ENCODE measurements at regions not wholly inside any gene's neighbourhood (a gene's known extent, or its start where the extent isn't known, plus 50 kb on each side); places are given as distances from the start of the nearest gene placed in this dataset.
"Not testable (repeated sequence)": the region's sequence is repeated elsewhere in the genome, so short reads cannot be mapped to it uniquely, and the experiment has no call there.

- not testable (repeated sequence) for H3K4me1 Mint-ChIP-seq, H3K36me3 Mint-ChIP-seq, H3K27ac Mint-ChIP-seq
Measured at GRCh38 chr9:63450836-63451235, 1834.2 kb downstream of the FOXD4L5 start.

DNA sequence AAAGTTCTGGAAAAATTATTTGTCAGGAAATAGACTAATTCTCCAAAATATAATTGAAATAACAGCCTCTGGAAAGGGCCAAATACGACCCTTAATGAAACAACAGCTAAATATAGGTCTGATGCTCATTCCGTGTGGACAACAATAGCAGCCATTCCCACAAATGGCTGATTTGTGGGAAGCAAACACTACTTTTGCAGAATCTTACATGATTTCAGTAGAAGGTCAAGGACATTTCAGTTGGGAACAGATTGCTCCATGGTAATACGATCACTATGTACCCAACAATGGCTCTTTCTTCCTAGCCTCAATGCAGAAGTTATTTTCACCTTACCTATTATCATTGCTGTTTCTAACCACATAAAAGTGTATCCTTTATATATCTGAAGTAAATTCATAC is 1859.9 kb downstream of the FOXD4L5 start:
- H3K4me3 Mint-ChIP-seq, H3K36me3 Mint-ChIP-seq, H3K4me1 Mint-ChIP-seq, H3K9me3 Mint-ChIP-seq, H3K27me3 Mint-ChIP-seq, H3K27ac Mint-ChIP-seq: not testable (repeated sequence)

More at GRCh38 chr9:63450836-63451235, 1834.2 kb downstream of the FOXD4L5 start:
- H3K9me3 Mint-ChIP-seq, H3K27me3 Mint-ChIP-seq, H3K4me3 Mint-ChIP-seq: not testable (repeated sequence)

DNA sequence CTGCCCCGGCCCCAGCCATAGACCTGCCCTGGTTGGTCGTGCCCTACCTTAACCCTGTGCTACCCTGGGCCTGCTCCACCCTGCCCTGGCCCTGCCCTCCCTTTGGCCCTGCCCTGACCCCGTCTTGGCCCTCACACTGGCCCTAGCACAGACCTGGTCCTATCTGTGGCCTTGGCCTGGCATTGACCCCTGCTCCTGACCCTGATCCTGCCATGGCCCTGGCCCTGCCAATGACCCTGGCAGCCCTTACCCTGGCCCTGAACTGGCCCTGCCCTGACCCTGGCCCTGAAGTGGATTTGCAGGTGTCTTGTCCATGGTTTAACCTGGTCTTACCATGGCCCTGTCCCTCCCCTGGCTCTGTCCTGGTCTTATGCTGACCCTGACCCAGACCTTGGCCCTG is 1894.1 kb downstream of the FOXD4L5 start:
- H3K4me1 Mint-ChIP-seq, H3K4me3 Mint-ChIP-seq, H3K36me3 Mint-ChIP-seq, H3K27ac Mint-ChIP-seq, H3K27me3 Mint-ChIP-seq, H3K9me3 Mint-ChIP-seq: not testable (repeated sequence)

DNA sequence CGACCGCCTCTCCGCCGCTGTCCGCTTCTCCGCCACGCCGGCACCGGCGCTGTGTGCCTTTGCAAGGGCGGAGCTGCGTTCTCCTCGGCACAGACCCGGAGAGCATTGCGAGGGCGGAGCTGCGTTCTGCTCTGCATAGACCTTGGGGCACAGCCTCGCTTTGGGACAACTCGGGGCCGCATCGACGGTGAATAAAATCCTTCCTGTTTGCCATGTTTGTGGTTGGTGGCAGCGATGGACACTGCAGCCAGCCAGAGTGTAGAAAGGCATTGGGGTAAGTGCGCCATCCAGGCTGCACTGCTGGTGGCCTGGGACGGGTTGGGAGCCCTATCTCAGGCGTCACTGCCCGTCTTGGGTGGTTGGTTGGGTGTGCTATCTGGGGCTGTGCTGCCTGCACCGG is 1899.5 kb downstream of the FOXD4L5 start:
- H3K27ac Mint-ChIP-seq, H3K27me3 Mint-ChIP-seq, H3K36me3 Mint-ChIP-seq, H3K4me1 Mint-ChIP-seq, H3K9me3 Mint-ChIP-seq, H3K4me3 Mint-ChIP-seq: not testable (repeated sequence)

DNA sequence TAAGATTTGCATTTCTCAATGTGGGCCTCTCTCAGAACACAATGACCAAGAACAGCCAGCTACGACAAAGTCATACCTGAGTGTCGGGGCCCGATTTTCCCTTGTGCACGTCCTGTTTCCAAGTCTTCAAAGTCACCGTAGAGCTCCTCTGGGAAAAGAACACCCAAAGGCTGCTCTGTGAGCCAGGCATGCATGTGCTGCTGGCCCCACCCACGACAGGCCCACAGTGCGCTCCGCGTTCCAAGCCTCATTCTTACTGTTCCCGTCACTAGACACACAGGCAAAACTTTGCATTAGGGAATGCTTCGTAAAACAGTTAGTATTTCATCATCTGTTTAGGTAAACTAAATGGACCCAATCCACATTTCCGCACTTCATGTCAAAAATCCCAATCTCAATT is 1905.1 kb downstream of the FOXD4L5 start:
- not testable (repeated sequence) for H3K4me1 Mint-ChIP-seq, H3K4me3 Mint-ChIP-seq, H3K9me3 Mint-ChIP-seq, H3K36me3 Mint-ChIP-seq, H3K27me3 Mint-ChIP-seq, H3K27ac Mint-ChIP-seq

GRCh38 chr9:63354219-63354618 is 1930.8 kb downstream of the FOXD4L5 start:
- H3K36me3 Mint-ChIP-seq, H3K4me1 Mint-ChIP-seq, H3K27ac Mint-ChIP-seq, H3K27me3 Mint-ChIP-seq, H3K9me3 Mint-ChIP-seq: not testable (repeated sequence)
- H3K4me3 Mint-ChIP-seq: peak overlapping the region; percentile 39

- not testable (repeated sequence) for H3K27ac Mint-ChIP-seq, H3K4me3 Mint-ChIP-seq, H3K27me3 Mint-ChIP-seq, H3K36me3 Mint-ChIP-seq, H3K4me1 Mint-ChIP-seq, H3K9me3 Mint-ChIP-seq
Measured at GRCh38 chr9:63347347-63347746, 1937.7 kb downstream of the FOXD4L5 start.

DNA sequence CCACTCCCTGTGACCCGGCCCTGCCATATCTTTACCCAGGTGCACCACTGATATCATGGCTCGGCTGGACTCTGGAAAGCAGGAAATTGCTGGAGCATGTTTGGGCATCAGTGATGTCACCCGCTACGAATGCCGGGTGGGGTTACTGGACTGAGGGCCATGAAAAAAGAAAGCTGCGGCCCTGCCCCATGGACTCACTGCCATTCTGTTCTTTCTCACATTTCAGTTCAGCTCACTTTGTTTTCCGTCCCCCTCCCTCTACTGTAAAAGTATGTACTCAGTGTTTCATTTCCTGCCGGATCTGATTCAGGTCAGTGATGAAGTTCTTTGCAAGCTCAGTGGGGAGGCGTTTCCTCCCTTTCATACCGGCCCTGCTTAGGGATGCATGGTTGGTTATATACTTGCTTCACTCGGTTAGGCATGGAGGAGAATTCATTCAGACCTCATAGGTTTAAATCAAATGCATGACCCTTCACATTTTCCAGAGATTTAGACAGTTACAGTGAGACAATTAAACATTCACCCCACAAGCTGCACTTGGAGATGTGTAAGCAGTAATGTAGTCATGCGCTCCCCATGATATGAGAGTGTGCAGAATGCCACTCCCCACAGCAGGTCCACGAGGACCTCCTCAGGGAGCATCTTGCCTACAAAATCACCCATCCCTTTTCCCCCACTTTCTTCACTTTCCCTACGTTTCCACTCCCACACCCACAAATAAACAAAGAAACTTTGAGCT is 1938.5 kb downstream of the FOXD4L5 start:
- not testable (repeated sequence) for H3K27ac Mint-ChIP-seq, H3K4me1 Mint-ChIP-seq, H3K4me3 Mint-ChIP-seq, H3K9me3 Mint-ChIP-seq, H3K27me3 Mint-ChIP-seq, H3K36me3 Mint-ChIP-seq

GRCh38 chr9:63344408-63344807 is 1940.6 kb downstream of the FOXD4L5 start:
- H3K27ac Mint-ChIP-seq: not testable (repeated sequence)

DNA sequence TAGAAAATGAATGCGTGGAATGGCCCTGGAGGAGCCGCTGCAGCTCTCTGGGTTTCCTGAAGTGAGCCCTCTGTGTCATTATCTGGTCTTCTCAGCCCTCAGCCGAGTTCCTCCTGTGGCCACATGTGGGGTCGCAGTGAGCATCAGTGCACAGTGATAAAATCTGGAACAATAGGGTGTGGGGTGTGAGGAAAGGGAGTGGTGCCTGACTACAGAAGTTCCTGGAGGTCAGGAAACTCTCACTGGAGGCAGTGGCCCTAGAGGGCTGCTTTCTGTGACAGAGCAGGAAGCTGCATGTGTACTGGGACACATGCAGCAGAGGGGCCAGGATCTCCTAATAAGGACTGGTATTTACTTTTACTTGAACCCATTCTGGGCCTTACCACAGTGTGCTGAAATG is 1942.5 kb downstream of the FOXD4L5 start:
- peaks cover 11% of the 10 kb centered on the region for H3K4me1 Mint-ChIP-seq
- not testable (repeated sequence) for H3K27me3 Mint-ChIP-seq, H3K36me3 Mint-ChIP-seq, H3K4me3 Mint-ChIP-seq, H3K27ac Mint-ChIP-seq, H3K9me3 Mint-ChIP-seq

More at GRCh38 chr9:63344408-63344807, 1940.6 kb downstream of the FOXD4L5 start:
- not testable (repeated sequence) for H3K9me3 Mint-ChIP-seq, H3K4me1 Mint-ChIP-seq, H3K4me3 Mint-ChIP-seq, H3K27me3 Mint-ChIP-seq, H3K36me3 Mint-ChIP-seq

- not testable (repeated sequence) for H3K36me3 Mint-ChIP-seq, H3K9me3 Mint-ChIP-seq, H3K4me3 Mint-ChIP-seq, H3K27ac Mint-ChIP-seq, H3K4me1 Mint-ChIP-seq, H3K27me3 Mint-ChIP-seq
Measured at GRCh38 chr9:63337899-63338604, 1947.0 kb downstream of the FOXD4L5 start.

GRCh38 chr9:63335286-63335685 is 1949.7 kb downstream of the FOXD4L5 start:
- H3K9me3 Mint-ChIP-seq, H3K4me1 Mint-ChIP-seq, H3K36me3 Mint-ChIP-seq, H3K4me3 Mint-ChIP-seq, H3K27ac Mint-ChIP-seq, H3K27me3 Mint-ChIP-seq: not testable (repeated sequence)

- H3K9me3 Mint-ChIP-seq, H3K36me3 Mint-ChIP-seq: not testable (repeated sequence)
Measured at GRCh38 chr9:63334187-63334586, 1950.8 kb downstream of the FOXD4L5 start.

DNA sequence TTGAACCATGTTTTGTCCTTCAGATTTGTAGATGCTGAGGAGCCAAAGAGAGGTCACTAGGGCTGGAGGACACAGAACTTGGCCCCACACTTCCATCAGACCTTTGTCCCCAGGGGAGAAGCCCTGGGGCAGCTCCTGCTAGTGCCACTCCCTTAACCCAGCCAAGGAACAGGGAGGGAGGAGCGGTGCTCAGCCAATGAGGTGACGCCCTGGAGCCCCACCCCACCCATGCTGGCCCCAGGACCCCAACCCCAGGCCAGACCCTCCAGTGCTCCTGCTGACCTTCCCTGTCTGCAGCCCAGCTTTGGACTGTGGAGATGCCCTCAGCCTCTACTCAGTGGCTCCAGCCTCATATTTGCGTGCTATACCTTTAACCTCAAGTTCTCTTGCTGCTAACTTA is 1951.9 kb downstream of the FOXD4L5 start:
- not testable (repeated sequence) for H3K4me3 Mint-ChIP-seq, H3K27ac Mint-ChIP-seq, H3K27me3 Mint-ChIP-seq, H3K9me3 Mint-ChIP-seq, H3K4me1 Mint-ChIP-seq, H3K36me3 Mint-ChIP-seq

More at GRCh38 chr9:63334187-63334586, 1950.8 kb downstream of the FOXD4L5 start:
- H3K4me3 Mint-ChIP-seq, H3K4me1 Mint-ChIP-seq, H3K27me3 Mint-ChIP-seq, H3K27ac Mint-ChIP-seq: not testable (repeated sequence)

DNA sequence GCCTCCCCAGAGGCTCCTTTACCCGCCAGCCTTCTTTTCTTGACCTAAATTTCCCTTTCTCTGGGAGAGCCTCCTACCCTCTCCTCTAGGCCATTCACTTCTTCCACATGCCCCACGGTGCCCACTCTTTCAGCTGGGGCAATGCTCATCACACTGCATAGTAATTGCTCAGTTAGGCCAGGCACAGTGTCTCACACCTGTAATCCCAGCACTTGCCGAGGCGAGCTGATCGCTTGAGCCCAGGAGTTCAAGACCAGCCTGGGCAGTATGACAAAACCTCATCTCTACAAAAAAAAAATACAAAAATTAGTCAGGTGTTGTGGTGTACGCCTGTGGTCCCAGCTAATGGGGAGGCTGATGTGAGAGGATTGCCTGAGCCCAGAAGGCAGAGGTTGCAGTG is 1956.7 kb downstream of the FOXD4L5 start:
- not testable (repeated sequence) for H3K9me3 Mint-ChIP-seq, H3K4me1 Mint-ChIP-seq, H3K4me3 Mint-ChIP-seq, H3K27ac Mint-ChIP-seq, H3K27me3 Mint-ChIP-seq, H3K36me3 Mint-ChIP-seq

DNA sequence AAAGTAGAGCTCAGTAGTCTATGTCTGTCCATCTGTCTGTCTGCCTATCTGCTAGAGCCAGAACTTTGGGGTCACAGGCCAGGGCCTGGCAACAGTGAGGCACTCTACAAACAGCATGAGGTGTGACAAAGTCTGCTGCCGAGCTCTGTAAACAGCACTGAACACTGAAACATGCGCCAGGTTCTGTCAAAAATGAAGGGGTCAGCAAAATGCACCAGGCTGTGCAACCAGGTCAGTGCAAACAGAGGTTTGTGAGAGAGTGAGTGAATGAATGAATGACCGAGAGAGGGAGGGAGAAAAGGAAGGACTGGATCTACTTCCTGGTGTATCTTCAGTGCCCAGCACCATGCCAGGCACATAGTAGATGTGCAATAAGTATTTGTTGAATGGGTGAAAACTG is 1957.8 kb downstream of the FOXD4L5 start:
- H3K4me3 Mint-ChIP-seq, H3K9me3 Mint-ChIP-seq, H3K36me3 Mint-ChIP-seq, H3K4me1 Mint-ChIP-seq, H3K27ac Mint-ChIP-seq, H3K27me3 Mint-ChIP-seq: not testable (repeated sequence)

DNA sequence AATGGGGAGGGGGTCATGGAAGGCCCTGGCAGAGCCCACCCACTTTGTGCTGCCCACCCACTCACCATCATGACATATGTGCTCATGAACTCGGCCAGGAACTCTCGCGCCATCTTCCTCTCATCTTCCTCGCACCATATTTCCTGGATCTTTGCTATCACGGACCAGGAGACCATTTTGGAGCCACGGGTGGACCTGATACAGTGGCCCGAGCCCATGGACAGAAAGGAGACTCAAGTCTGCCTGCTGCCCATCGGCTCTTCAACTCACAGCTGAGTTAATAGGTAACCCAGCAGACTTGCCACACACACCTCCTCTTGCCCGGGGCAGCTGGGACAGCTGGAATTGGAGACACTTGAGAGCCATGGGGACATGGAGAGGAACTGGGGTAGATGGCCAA is 1958.3 kb downstream of the FOXD4L5 start:
- not testable (repeated sequence) for H3K36me3 Mint-ChIP-seq, H3K27ac Mint-ChIP-seq, H3K4me3 Mint-ChIP-seq, H3K4me1 Mint-ChIP-seq, H3K9me3 Mint-ChIP-seq, H3K27me3 Mint-ChIP-seq

Measured in activated naive CD4-positive, alpha-beta T cell treated with anti-CD3 and anti-CD28 coated beads, Interleukin-2, amount 50 U/mL, for 24 hours (primary cell).